Hematopoietic multipotent progenitor cell treated with erythropoietin and hydrocortisone succinate and interleukin-3 and kit ligand, for 15 days (in vitro differentiated cells): ENCODE measurements at regions not wholly inside any gene's neighbourhood (a gene's known extent, or its start where the extent isn't known, plus 50 kb on each side); places are given as distances from the start of the nearest gene placed in this dataset.
"Not testable (repeated sequence)": the region's sequence is repeated elsewhere in the genome, so short reads cannot be mapped to it uniquely, and the experiment has no call there.

Experiments
- DNase-seq: peaks from one replicate; pipeline ENCODE4 v3.0.0-alpha.2; 2015; ENCODE audit warnings: low spot score

GRCh38 chr2:180927030-180927686, 53.2 kb upstream of the UBE2E3 start:
- no peak for DNase-seq

DNA sequence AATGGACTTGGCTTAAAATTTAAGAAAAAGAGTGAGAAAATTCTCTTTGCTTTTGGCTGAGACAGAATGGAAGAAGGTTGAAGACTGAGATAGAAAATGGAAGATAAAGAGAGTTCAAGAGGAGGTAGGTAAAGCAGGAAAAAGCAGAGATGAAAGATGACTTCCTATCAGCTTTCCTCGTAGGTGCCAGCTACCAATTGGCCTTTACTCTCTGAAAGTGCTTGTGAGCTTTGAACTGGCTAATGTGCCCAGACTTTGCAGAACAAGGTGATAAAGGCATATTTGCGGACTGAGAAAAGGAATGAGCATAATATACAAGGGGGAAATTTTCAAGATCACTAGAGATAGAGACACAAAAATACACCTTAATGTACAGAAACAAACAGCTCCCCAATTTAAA, 54.7 kb upstream of the UBE2E3 start:
- no peak for DNase-seq

GRCh38 chr2:180924063-180924462, 56.3 kb upstream of the UBE2E3 start:
- no peak for DNase-seq

DNA sequence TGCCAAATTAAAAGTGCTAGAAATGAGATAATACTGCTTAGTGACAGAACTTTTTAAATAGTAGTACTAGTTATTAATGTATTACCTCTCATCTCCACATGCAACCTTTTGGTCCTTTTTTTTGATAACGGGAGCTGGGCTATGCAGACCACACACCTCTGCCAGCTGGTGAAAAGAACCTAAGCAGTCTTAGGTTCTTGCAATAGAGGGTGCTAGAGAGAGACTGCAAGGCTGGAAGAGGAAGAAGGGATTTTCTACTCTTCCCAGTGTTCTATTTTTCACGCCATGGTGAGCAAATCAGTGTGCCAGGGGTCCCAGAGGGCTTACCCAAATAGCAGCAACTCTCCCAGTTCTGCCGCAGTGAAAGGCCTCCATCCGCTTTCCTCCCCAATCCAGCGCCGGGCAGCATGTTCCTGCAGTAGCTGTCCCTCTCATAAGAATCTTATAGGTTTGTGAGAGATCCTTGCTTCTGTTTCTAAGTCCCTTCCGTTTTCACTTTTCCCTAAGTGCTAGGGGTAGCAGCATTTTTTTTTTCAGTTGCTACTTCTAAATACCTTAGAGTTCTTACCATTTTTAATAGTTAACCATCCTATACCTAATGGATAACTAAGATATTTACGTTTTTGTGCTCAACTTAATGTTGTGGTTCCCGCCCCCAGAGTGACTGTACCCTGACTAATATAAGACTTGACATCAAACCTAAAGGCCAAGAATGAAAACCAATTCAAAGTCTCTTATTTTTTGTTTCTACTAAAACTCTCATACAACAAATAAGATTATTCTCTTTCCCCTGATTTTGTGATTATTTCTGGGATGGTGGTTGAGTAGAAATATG, 69.4 kb upstream of the UBE2E3 start:
- DNase-seq, result no peak

DNA sequence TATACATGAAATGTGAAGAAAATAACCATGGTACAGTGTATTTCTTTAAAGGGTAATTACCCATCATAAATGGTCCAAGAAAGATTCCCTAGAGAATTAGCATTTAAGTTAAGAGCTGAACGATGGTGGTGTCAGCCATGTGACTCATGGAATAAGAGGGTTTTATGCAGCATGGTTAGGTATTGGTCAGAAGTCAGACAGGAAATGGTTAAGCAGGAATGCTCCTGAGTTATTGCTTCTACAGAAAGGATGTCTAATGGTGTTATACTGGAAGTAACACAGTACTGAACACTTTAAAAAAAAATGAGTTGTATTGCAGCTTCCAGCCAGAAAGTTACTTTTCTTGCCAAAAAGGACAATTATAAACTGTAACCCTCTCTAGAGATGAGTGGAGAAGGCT, 72.7 kb upstream of the UBE2E3 start:
- DNase-seq, result no peak

DNA sequence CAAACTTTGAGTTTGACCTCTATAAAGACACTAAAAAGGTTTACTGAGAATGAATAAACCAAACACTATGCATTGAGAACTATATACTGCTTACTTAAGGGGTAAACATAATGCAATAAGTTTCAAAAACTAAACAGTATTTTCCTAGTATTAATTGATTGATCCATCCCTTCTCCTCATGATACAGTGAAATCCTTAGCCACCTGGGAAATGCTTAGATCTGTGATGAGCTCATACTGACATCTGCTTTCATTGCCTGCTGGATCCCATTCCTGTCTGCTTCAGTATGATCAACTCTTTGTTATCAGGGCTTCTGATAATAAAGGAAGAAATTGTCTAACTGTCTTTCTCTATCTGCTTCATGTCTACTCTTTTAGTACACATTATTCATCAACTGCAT, 74.9 kb upstream of the UBE2E3 start:
- DNase-seq, result no peak

DNA sequence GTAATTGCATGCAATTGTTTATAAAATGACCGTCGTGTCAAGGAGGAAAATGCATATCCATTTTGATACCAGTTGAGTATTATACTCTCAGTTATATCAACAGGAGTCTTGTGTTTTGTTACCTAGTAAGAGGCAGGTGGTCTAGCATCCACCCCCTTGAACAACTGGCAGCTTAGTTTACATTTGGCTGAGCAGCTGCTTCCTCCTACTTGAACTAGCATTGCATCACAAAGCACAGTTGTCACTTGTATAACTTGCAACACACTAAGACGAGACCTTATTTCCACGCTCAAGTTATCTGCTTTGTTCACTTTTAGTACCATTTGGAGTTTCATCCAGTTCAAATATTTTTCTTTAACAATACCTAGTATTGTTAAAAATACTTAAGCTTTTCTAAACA, 75.4 kb upstream of the UBE2E3 start:
- DNase-seq, result no peak

DNA sequence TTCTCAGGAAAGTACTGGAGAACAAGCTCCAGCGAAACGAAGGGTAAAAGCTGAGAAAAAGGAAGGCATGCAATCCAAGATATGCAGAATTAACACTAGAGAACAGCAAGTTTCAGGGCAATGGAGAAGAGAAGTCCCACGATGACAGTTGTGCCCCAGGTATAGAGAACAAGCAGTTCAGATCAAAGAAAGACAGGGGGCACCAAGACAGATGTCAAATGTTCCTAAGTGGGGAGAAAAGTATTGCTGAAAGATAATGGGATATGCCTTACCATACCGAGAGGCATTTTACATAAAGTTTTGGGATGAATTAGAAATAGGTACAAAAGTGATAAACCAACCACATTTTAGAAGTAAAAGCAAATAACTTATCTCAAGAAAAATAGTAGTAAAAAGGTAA, 79.1 kb upstream of the UBE2E3 start:
- no peak for DNase-seq

DNA sequence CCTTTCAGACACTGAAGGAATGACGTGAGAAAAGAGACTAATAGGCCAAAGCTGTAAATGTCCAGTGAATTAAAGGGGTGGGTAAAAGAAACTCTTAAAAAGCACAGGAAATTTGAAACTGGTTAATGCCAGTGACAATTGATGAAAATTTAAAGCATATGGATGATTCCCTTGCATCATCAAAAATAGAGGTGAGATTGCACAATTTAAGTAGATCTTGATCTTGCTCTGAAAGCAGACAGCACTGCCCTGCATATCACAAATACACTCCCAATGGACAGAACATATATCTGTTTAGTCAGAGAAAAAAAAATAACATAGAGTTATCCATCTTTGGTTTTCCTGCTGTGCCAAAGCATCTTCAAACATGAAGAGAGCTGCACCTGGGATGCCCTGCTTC, 86.7 kb upstream of the UBE2E3 start:
- no peak for DNase-seq

- no peak for DNase-seq
These were observed 88.3 kb upstream of the UBE2E3 start for GRCh38 chr2:180892091-180892490.

- no peak for DNase-seq
These were observed 89.0 kb upstream of the UBE2E3 start for GRCh38 chr2:180891360-180891759.

- no peak for DNase-seq
These were observed 89.6 kb upstream of the UBE2E3 start for GRCh38 chr2:180890781-180891180.

GRCh38 chr2:180882959-180883358, 97.4 kb upstream of the UBE2E3 start:
- DNase-seq, result no peak

GRCh38 chr2:180876506-180876905, 103.9 kb upstream of the UBE2E3 start:
- DNase-seq, result no peak

- DNase-seq, result no peak
These were observed 107.2 kb upstream of the UBE2E3 start for GRCh38 chr2:180873219-180873618.

GRCh38 chr2:180872781-180873180, 107.6 kb upstream of the UBE2E3 start:
- DNase-seq, result not testable (repeated sequence)

- DNase-seq, result no peak
These were observed 108.2 kb upstream of the UBE2E3 start for GRCh38 chr2:180872255-180872654.

GRCh38 chr2:180871649-180872048, 108.8 kb upstream of the UBE2E3 start:
- no peak for DNase-seq

DNA sequence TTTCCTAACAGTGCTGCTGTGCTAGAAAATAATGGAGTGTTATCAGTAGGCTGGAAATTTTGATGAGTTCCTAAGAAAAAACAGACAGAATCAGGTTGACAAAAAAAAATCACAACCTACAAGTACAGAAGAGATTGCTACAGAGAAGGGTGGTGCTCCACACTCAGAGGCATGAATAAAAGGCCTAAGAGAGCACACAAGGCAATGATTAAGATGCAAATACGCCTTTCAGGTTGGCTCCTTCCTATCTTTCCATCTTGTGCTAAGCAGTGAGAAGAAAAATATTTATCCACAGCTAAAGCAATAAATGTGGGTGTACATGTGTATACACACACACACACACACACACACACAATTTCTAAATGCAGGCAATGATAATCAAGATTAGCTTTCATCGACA, 130.6 kb upstream of the UBE2E3 start:
- no peak for DNase-seq

- DNase-seq, result no peak
These were observed 132.0 kb upstream of the UBE2E3 start for GRCh38 chr2:180848393-180848792.

GRCh38 chr2:180846756-180847472, 133.5 kb upstream of the UBE2E3 start:
- DNase-seq, result no peak

GRCh38 chr2:180842461-180842860, 137.9 kb upstream of the UBE2E3 start:
- no peak for DNase-seq

DNA sequence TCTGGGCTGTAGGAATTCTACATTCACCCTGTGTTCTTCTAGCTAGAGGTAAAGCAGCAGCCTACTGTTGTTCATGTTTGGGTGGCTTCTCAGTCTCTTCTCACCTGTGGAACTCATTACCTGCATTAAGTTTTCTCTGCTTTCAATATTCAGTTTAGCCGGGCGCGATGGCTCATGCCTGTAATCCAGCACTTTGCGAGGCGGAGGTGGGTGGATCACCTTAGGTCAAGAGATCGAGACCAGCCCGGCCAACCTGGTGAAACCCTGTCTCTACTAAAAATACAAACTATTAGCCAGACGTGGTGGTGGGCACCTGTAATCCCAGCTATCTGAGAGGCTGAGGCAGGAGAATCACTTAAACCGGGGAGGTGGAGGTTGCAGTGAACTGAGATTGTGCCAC, 139.8 kb upstream of the UBE2E3 start:
- no peak for DNase-seq
